SW 1271 (cell line): ENCODE measurements at regions not wholly inside any gene's neighbourhood (a gene's known extent, or its start where the extent isn't known, plus 50 kb on each side); places are given as distances from the start of the nearest gene placed in this dataset.
A peak's percentile ranks its signal among the peaks of the same experiment; 100 is the strongest.
"Not testable (repeated sequence)": the region's sequence is repeated elsewhere in the genome, so short reads cannot be mapped to it uniquely, and the experiment has no call there.

Experiments used
- DNase-seq, 2 experiments: peaks; one replicate each; lab custom pipeline; 2025; lab: John Stamatoyannopoulos, UW

GRCh38 chr3:158882445-158882844 lies 80.6 kb downstream of the MFSD1 start:
- DNase-seq: no peak

GRCh38 chr3:158896729-158897128 lies 94.9 kb downstream of the MFSD1 start:
- DNase-seq: no peak

- no peak for DNase-seq
Measured at GRCh38 chr3:158906749-158907148, 104.9 kb downstream of the MFSD1 start.

- DNase-seq: no peak
Measured at GRCh38 chr3:158908187-158908734, 106.4 kb downstream of the MFSD1 start.

GRCh38 chr3:158909870-158910269 lies 108.0 kb downstream of the MFSD1 start:
- no peak for DNase-seq

- DNase-seq: no peak
Measured at GRCh38 chr3:158911586-158911985, 109.7 kb downstream of the MFSD1 start.

- DNase-seq: no peak
Measured at GRCh38 chr3:158912188-158912587, 110.3 kb downstream of the MFSD1 start.

- DNase-seq: no peak
Measured at GRCh38 chr3:158912621-158913020, 110.8 kb downstream of the MFSD1 start.

GRCh38 chr3:158916111-158916510 lies 114.3 kb downstream of the MFSD1 start:
- DNase-seq: no peak

GRCh38 chr3:158918008-158918407 lies 116.2 kb downstream of the MFSD1 start:
- DNase-seq: peak; percentile 10 to 33

- DNase-seq: no peak
Measured at GRCh38 chr3:158918451-158918850, 116.6 kb downstream of the MFSD1 start.

- DNase-seq: no peak
Measured at GRCh38 chr3:158920371-158920770, 118.5 kb downstream of the MFSD1 start.

- DNase-seq: no peak
Measured at GRCh38 chr3:158925021-158925420, 123.2 kb downstream of the MFSD1 start.

- DNase-seq: no peak
Measured at GRCh38 chr3:158925828-158926494, 124.1 kb downstream of the MFSD1 start.

- no peak for DNase-seq
Measured at GRCh38 chr3:158935846-158936245, 134.0 kb downstream of the MFSD1 start.

GRCh38 chr3:158936530-158937113 lies 134.8 kb downstream of the MFSD1 start:
- DNase-seq: no peak

- DNase-seq: no peak
Measured at GRCh38 chr3:158950178-158950901, 148.5 kb downstream of the MFSD1 start.

GRCh38 chr3:158953131-158953530 lies 151.3 kb downstream of the MFSD1 start:
- DNase-seq: no peak

- DNase-seq: no peak
Measured at GRCh38 chr3:158954420-158954819, 152.6 kb downstream of the MFSD1 start.

GRCh38 chr3:158957777-158958176 lies 155.9 kb downstream of the MFSD1 start:
- DNase-seq: not testable (repeated sequence)

GRCh38 chr3:158958873-158959272 lies 157.0 kb downstream of the MFSD1 start:
- DNase-seq: no peak

- no peak for DNase-seq
Measured at GRCh38 chr3:158961471-158961870, 159.6 kb downstream of the MFSD1 start.

- no peak for DNase-seq
Measured at GRCh38 chr3:158961911-158962310, 160.1 kb downstream of the MFSD1 start.
